ENCODE measurements at regions not wholly inside any gene's neighbourhood (a gene's known extent, or its start where the extent isn't known, plus 50 kb on each side); places are given as distances from the start of the nearest gene placed in this dataset.

DNA sequence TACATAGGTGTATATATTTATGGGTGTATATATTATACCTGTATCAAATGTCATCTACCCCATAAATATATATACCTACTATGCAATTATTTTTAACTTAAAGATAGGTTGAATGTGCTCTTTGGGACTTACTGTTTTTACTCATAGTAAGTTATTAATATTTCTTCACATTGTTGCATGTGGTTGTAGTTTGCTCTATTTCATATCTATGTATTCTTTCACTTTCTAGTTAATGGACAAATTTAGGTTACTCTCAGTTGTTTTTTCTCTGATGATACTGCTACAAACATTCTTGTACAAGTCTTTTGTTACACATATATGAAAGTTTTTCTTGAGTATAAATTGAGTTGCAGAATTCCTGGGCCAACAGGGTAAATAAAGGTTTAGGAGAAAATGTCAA lies 601.8 kb upstream of the ID2 start:
- Histone ChIP-seq H3K4me3 (no peak overlapping the region), H3K4me1 (no peaks in the 10 kb centered on the region), H3K9me3 (no peaks in the 10 kb centered on the region), H3K36me3 (no peaks in the 10 kb centered on the region), H3K27me3 (no peaks in the 10 kb centered on the region), H3K27ac (no peak overlapping the region)
- TF ChIP-seq, protein P1, sequence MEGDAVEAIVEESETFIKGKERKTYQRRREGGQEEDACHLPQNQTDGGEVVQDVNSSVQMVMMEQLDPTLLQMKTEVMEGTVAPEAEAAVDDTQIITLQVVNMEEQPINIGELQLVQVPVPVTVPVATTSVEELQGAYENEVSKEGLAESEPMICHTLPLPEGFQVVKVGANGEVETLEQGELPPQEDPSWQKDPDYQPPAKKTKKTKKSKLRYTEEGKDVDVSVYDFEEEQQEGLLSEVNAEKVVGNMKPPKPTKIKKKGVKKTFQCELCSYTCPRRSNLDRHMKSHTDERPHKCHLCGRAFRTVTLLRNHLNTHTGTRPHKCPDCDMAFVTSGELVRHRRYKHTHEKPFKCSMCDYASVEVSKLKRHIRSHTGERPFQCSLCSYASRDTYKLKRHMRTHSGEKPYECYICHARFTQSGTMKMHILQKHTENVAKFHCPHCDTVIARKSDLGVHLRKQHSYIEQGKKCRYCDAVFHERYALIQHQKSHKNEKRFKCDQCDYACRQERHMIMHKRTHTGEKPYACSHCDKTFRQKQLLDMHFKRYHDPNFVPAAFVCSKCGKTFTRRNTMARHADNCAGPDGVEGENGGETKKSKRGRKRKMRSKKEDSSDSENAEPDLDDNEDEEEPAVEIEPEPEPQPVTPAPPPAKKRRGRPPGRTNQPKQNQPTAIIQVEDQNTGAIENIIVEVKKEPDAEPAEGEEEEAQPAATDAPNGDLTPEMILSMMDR (IDR thresholded peaks at IDR 0.05), result no peak
- DNase-seq (ENCODE audit: low spot score), result no peak

DNA sequence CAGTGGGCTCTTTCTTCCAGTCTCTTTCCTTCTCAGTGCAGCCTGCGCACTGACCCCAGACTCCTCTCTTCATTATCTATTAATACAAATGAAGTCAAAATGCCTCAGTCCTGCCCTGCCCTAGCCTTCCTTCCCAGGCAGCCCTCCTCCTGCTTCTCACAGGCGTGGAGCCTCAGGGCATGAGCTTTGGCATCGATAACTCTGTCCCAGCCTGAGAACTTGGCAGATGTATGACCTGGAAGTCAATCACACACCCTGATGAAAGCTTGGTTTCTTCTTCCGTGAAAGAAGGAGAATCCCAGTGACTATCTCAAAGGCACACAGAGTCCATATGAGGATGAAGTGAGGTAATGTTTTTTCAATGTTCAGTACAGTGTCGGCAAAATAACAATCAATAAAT lies 600.7 kb upstream of the ID2 start:
- Histone ChIP-seq H3K9me3 (no peaks in the 10 kb centered on the region), H3K36me3 (no peaks in the 10 kb centered on the region), H3K4me1 (no peaks in the 10 kb centered on the region), H3K27me3 (no peaks in the 10 kb centered on the region), H3K27ac (no peak overlapping the region), H3K4me3 (no peak overlapping the region)
- no peak for DNase-seq (ENCODE audit: low spot score)
- TF ChIP-seq, protein P1 (IDR thresholded peaks at IDR 0.05), result no peak

DNA sequence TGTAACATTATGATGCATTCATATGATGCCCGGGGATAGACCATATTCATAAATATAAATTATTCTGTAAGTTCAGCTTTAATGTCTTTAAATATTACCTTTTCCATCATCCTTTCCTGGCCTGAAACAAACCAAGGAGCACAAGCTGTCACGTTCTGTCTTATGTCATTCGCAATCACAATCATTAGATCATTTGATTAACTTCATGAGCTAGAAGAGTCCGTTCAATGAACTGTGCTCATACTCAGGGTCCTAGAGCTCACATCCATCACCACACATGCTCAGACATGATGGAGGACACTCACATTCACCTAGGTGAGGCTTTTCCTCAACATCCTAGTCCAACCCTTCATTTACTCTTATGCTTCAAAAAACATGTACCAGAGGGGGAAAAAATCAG lies 599.0 kb upstream of the ID2 start:
- H3K27ac ChIP-seq, result no peak overlapping the region
- H3K9me3 ChIP-seq, result no peaks in the 10 kb centered on the region
- H3K4me3 ChIP-seq, result no peak overlapping the region
- H3K27me3 ChIP-seq, result no peaks in the 10 kb centered on the region
- no peaks in the 10 kb centered on the region for H3K4me1 ChIP-seq
- H3K36me3 ChIP-seq, result no peaks in the 10 kb centered on the region
- no peak for DNase-seq (ENCODE audit: low spot score)
- TF ChIP-seq, protein P1 (IDR thresholded peaks at IDR 0.05), result no peak

DNA sequence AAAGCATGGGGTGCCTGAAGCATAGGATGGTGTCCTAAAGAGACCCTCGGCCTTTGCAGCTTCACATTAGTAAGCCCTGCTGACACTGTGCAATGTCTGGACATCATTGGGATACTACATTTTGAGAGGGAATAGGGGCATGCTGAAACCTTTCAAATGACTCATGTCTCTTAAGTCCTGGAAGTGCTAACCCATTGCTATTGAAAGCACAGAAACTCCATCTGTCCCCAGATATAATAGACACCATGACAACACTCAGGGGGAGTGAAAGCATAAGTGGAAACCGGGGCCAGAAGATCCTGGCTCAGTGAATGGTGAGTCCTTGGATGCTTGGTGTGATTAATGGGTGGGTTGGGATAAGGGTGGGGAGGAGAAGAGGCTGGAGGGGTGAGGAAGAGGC lies 595.5 kb upstream of the ID2 start:
- DNase-seq (ENCODE audit: low spot score), result no peak
- no peaks in the 10 kb centered on the region for H3K27me3 ChIP-seq
- H3K4me3 ChIP-seq, result no peak overlapping the region

DNA sequence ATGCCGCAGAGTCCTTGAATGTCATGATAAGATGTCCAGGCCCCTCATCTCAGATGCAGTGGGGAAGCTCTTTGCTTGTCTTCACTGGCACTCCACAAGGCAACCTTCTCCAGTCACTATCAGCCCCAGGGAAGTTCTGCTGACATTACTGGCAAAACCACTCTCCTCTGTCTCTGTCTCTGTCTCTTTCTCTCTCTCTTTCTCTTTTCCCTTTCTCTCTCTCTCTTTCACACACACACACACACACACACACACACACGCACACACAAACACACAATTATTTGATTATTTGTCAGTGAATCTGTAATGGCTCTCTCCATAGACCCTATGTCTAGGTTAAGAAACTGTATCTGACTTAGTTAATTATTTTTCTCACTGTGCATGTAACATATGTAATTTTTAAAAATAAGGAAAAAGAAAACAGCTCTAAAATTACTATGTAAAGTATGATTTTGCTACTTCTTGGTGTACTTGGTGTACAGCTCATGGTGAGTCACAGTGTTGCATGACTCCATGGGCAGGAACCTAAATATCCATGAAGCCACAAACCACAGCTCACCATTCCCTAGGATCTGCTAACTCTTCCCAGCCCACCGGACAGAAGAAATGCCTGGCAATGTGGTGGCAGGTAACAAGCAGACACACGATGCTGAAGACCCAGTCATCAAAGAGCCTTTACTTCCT lies 594.9 kb upstream of the ID2 start:
- Histone ChIP-seq H3K27me3 (no peaks in the 10 kb centered on the region), H3K9me3 (no peaks in the 10 kb centered on the region), H3K27ac (no peak overlapping the region), H3K36me3 (no peaks in the 10 kb centered on the region), H3K4me3 (no peak overlapping the region), H3K4me1 (no peaks in the 10 kb centered on the region)
- TF ChIP-seq, protein P1 (IDR thresholded peaks at IDR 0.05), result no peak
- DNase-seq (ENCODE audit: low spot score), result no peak

More for the DNA sequence above, 595.5 kb upstream of the ID2 start:
- H3K9me3 ChIP-seq, result no peaks in the 10 kb centered on the region
- no peaks in the 10 kb centered on the region for H3K36me3 ChIP-seq
- TF ChIP-seq, protein P1 (IDR thresholded peaks at IDR 0.05), result no peak
- H3K27ac ChIP-seq, result no peak overlapping the region
- no peaks in the 10 kb centered on the region for H3K4me1 ChIP-seq

DNA sequence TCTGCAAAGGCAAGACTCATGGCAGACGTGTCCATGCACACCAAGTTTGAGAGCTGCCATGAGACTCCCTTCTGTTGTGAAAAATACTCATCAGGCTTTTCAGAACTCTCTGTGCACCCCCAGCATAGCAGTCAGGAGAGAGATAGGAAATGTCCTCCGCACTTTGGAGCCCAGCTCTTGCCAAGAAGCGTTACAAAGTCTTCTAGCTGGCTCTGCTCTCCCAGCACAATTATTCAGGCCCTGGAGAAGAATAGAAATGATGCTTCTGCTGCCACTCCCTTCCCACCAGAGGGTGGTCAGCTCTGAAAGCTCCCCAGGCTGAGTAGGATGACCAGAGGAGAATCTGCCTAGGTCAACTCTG lies 594.4 kb upstream of the ID2 start:
- TF ChIP-seq, protein P1 (IDR thresholded peaks at IDR 0.05), result no peak
- no peaks in the 10 kb centered on the region for H3K27me3 ChIP-seq
- DNase-seq (ENCODE audit: low spot score), result no peak
- H3K9me3 ChIP-seq, result no peaks in the 10 kb centered on the region
- H3K36me3 ChIP-seq, result no peaks in the 10 kb centered on the region
- H3K4me1 ChIP-seq, result no peaks in the 10 kb centered on the region
- H3K27ac ChIP-seq, result no peak overlapping the region
- no peak overlapping the region for H3K4me3 ChIP-seq

All from right atrium auricular region (tissue), 2 donors.